Gastroesophageal sphincter (tissue), 4 donors: ENCODE measurements at regions not wholly inside any gene's neighbourhood (a gene's known extent, or its start where the extent isn't known, plus 50 kb on each side); places are given as distances from the start of the nearest gene placed in this dataset.

Experiments used
- ATAC-seq: fragments of 150-250 bp; one replicate; pipeline ENCODE4 v1.9.1; 2016; ENCODE audit warnings: mild to moderate bottlenecking, moderate library complexity
- H3K27ac ChIP-seq, 4 donors: fragments of 200-600 bp; sonication (generic) in 3 of 4; 1 replicate in 3 of 4; 2 replicates in 1 of 4; pipeline ENCODE4 v1.5.1; 2016 to 2019
- H3K27me3 ChIP-seq: fragments of 200-600 bp; sonication (generic); one replicate; pipeline ENCODE4 v1.5.1; 2019
- H3K36me3 ChIP-seq, 2 donors: fragments of 200-600 bp; sonication (generic); one replicate each; pipeline ENCODE4 v1.5.1; 2019; ENCODE audit warnings: control low read depth in 1 of 2
- H3K4me1 ChIP-seq, 3 donors: fragments of 200-600 bp; sonication (generic); 1 replicate in 2 of 3; 2 replicates in 1 of 3; pipeline ENCODE4 v1.5.1; 2016 to 2019; ENCODE audit warnings: control low read depth in 2 of 3
- H3K4me3 ChIP-seq, 2 donors: fragments of 200-600 bp; sonication (generic); one replicate each; pipeline ENCODE4 v1.5.1; 2019; ENCODE audit warnings: mild to moderate bottlenecking in 1 of 2, moderate library complexity in 1 of 2
- H3K9me3 ChIP-seq, 3 donors: fragments of 200-600 bp; sonication (generic); one replicate each; pipeline ENCODE4 v1.5.1; 2017 to 2019; ENCODE audit warnings: control low read depth in 2 of 3
- CTCF ChIP-seq, 4 experiments: fragments of 200-600 bp in 2 of 4; fragments of 450-650 bp in 2 of 4; sonication (generic) in 1 of 4; IDR thresholded peaks; one replicate each; pipeline ENCODE4 v1.5.1; 2017 to 2019; ENCODE audit warnings: antibody characterized with exemption in 4 of 4, mild to moderate bottlenecking in 2 of 4, moderate library complexity in 2 of 4
- EP300 ChIP-seq: sonication (generic); formaldehyde crosslinking; IDR thresholded peaks from one replicate; pipeline ENCODE4 v1.6.1; 2017; ENCODE audit warnings: antibody characterized with exemption, mild to moderate bottlenecking
- POLR2A ChIP-seq, 2 donors: fragments of 450-650 bp; IDR thresholded peaks; one replicate each; pipeline ENCODE4 v1.6.1; 2017; ENCODE audit warnings: antibody characterized with exemption in 2 of 2, mild to moderate bottlenecking in 2 of 2, moderate library complexity in 1 of 2
- POLR2AphosphoS5 ChIP-seq: sonication (generic); formaldehyde crosslinking; IDR thresholded peaks from one replicate; pipeline ENCODE4 v1.6.1; 2017; ENCODE audit warnings: antibody characterized with exemption
- WGBS, 2 donors: methylation state at CpG; one replicate each; pipeline ENCODE4 v1.1.5; 2018; ENCODE audit warnings: low coverage in 1 of 2; 5-methylcytosine and 5-hydroxymethylcytosine counted together

GRCh38 chr17:13398091-13398490 lies 203.6 kb downstream of the HS3ST3A1 start:
- Histone ChIP-seq H3K27me3 (no peaks in the 10 kb centered on the region), H3K4me1 (no peaks in the 10 kb centered on the region), H3K27ac (no peak overlapping the region), H3K36me3 (no peaks in the 10 kb centered on the region), H3K9me3 (no peaks in the 10 kb centered on the region), H3K4me3 (no peak overlapping the region)
- no peak for ATAC-seq
- TF ChIP-seq POLR2AphosphoS5 (no peak), EP300 (no peak), POLR2A (IDR thresholded peaks at IDR 0.05) (no peak), CTCF (IDR thresholded peaks at IDR 0.05) (no peak)
- WGBS, 2 donors, result 100% methylated on average over 1 of the region's 1 CpG

GRCh38 chr17:13395862-13396261 lies 205.9 kb downstream of the HS3ST3A1 start:
- Histone ChIP-seq H3K36me3 (no peaks in the 10 kb centered on the region), H3K4me1 (no peaks in the 10 kb centered on the region), H3K9me3 (no peaks in the 10 kb centered on the region), H3K4me3 (no peak overlapping the region), H3K27me3 (no peaks in the 10 kb centered on the region), H3K27ac (no peak overlapping the region)
- no peak for ATAC-seq
- 69 to 91% methylated on average over 1 of the region's 1 CpG for WGBS, 2 donors
- TF ChIP-seq POLR2A (IDR thresholded peaks at IDR 0.05) (no peak), CTCF (IDR thresholded peaks at IDR 0.05) (no peak), POLR2AphosphoS5 (no peak), EP300 (no peak)

GRCh38 chr17:13395346-13395745 lies 206.4 kb downstream of the HS3ST3A1 start:
- Histone ChIP-seq H3K4me1 (no peaks in the 10 kb centered on the region), H3K27me3 (no peaks in the 10 kb centered on the region), H3K9me3 (no peaks in the 10 kb centered on the region), H3K4me3 (no peak overlapping the region), H3K36me3 (no peaks in the 10 kb centered on the region), H3K27ac (no peak overlapping the region)
- WGBS, 2 donors, result 75 to 78% methylated on average over 3 to 8 of the region's 8 CpGs
- no peak for ATAC-seq
- TF ChIP-seq EP300, result no peak
- TF ChIP-seq POLR2AphosphoS5, result no peak
- no peak for TF ChIP-seq POLR2A (IDR thresholded peaks at IDR 0.05)
- no peak for TF ChIP-seq CTCF (IDR thresholded peaks at IDR 0.05)

- Histone ChIP-seq H3K4me3 (no peak overlapping the region), H3K36me3 (no peaks in the 10 kb centered on the region), H3K27me3 (no peaks in the 10 kb centered on the region), H3K9me3 (no peaks in the 10 kb centered on the region), H3K4me1 (no peaks in the 10 kb centered on the region), H3K27ac (no peak overlapping the region)
- 82 to 83% methylated on average over 8 to 10 of the region's 12 CpGs for WGBS, 2 donors
- ATAC-seq, result no peak
- TF ChIP-seq CTCF (IDR thresholded peaks at IDR 0.05), result no peak
- TF ChIP-seq POLR2AphosphoS5, result no peak
- no peak for TF ChIP-seq POLR2A (IDR thresholded peaks at IDR 0.05)
- TF ChIP-seq EP300, result no peak
These were observed 207.7 kb downstream of the HS3ST3A1 start for GRCh38 chr17:13393841-13394710.

GRCh38 chr17:13387952-13388351 lies 213.8 kb downstream of the HS3ST3A1 start:
- no peaks in the 10 kb centered on the region for H3K36me3 ChIP-seq
- H3K27me3 ChIP-seq, result no peaks in the 10 kb centered on the region
- no peaks in the 10 kb centered on the region for H3K9me3 ChIP-seq
- ATAC-seq, result no peak
- TF ChIP-seq CTCF (IDR thresholded peaks at IDR 0.05) (no peak), EP300 (no peak)
- no peaks in the 10 kb centered on the region for H3K4me1 ChIP-seq
- no peak overlapping the region for H3K4me3 ChIP-seq
- H3K27ac ChIP-seq, result no peak overlapping the region
- WGBS, 2 donors, result 63 to 80% methylated on average over 1 of the region's 1 CpG
